ENCODE measurements at regions not wholly inside any gene's neighbourhood (a gene's known extent, or its start where the extent isn't known, plus 50 kb on each side); places are given as distances from the start of the nearest gene placed in this dataset.

GRCh38 chr18:73462092-73462491, 594.3 kb upstream of the NETO1 start:
- TF ChIP-seq CTCF (conservative IDR thresholded peaks at IDR 0.05) (no peak), ZFX (IDR thresholded peaks at IDR 0.05) (no peak)

Measured in C4-2B (cell line).